K562 (cell line): ENCODE measurements at regions not wholly inside any gene's neighbourhood (a gene's known extent, or its start where the extent isn't known, plus 50 kb on each side); places are given as distances from the start of the nearest gene placed in this dataset.

Source experiments
- ATAC-seq: fragments of 200-7000 bp; cut with Tn5 transposase; 3 replicates; pipeline ENCODE4 v1.9.1; 2020; ENCODE audit warnings: moderate library complexity
- BruUV-seq: library from RNA; stranded (reverse); fragments of 400-500 nt; replicated peaks from 2 replicates; lab custom pipeline; 2021; lab: Mats Ljungman, UMichigan
- CTCF ChIA-PET: fragments of 300-600 bp; formaldehyde crosslinking; extraction: SDS; loops from one replicate; lab custom pipeline; 2021; ENCODE audit warnings: low intra/inter-chr PET ratio; lab: Yijun Ruan, JAX
- POLR2A ChIA-PET: fragments of 300-600, 350-650 bp; sonication (Branson Sonifier 250); formaldehyde crosslinking; extraction: SDS; loops from one replicate; lab custom pipeline; 2021; ENCODE audit warnings: antibody characterized with exemption, inconsistent platforms; lab: Yijun Ruan, JAX
- DNase-seq, 4 experiments: peaks; one replicate each; pipeline versions ENCODE4 v3.0.0 to v3.0.0-alpha.2; 2011 to 2018; ENCODE audit warnings: low spot score in 3 of 4, mixed read lengths in 3 of 4; ENCODE audit errors: extremely low read depth in 1 of 4
- FAIRE-seq: peaks from 2 replicates; lab custom pipeline; 2011; peaks lifted over from hg19 to GRCh38; lab: Jason Lieb, UNC
- H2AFZ ChIP-seq: 2 replicates; pipeline ENCODE4 v1.6.0; 2011; ENCODE audit warnings: low read depth, low read length, control low read depth, inconsistent platforms
- H3K27ac ChIP-seq: fragments of 200-600 bp; 3 replicates; pipeline ENCODE4 v1.8.0; 2011; ENCODE audit warnings: low read depth, mild to moderate bottlenecking, control low read depth, inconsistent platforms, low read length, moderate library complexity, mixed read lengths; ENCODE audit errors: extremely low read depth
- H3K27me3 ChIP-seq, 2 experiments: fragments of 300-600 bp in 1 of 2; 2 replicates in 1 of 2; 3 replicates in 1 of 2; pipeline versions ENCODE4 v1.6.0 to v1.8.0; 2011; ENCODE audit warnings: inconsistent platforms in 2 of 2, low read length in 2 of 2, mild to moderate bottlenecking in 1 of 2, mixed read lengths in 1 of 2, moderate library complexity in 1 of 2; ENCODE audit not compliant: control insufficient read depth in 2 of 2, insufficient read depth in 2 of 2
- H3K36me3 ChIP-seq: fragments of 300-600 bp; 3 replicates; pipeline ENCODE4 v1.8.0; 2011; ENCODE audit warnings: mild to moderate bottlenecking, low read length, inconsistent platforms; ENCODE audit not compliant: control insufficient read depth, insufficient read depth
- H3K4me1 ChIP-seq, 2 experiments: fragments of 200-600 bp in 1 of 2; replicated peaks in 1 of 2; 2 replicates in 1 of 2; 3 replicates in 1 of 2; pipeline versions ENCODE4 v1.5.1 to v1.8.0; 2011; ENCODE audit warnings: inconsistent platforms in 2 of 2, low read length in 2 of 2, mild to moderate bottlenecking in 1 of 2, mixed read lengths in 1 of 2, moderate library complexity in 1 of 2; ENCODE audit not compliant: control insufficient read depth in 2 of 2, insufficient read depth in 2 of 2
- H3K4me2 ChIP-seq: 2 replicates; pipeline ENCODE4 v1.6.1; 2011; ENCODE audit warnings: low read length, control low read depth, inconsistent platforms, mixed read lengths; ENCODE audit not compliant: insufficient read depth
- H3K4me3 ChIP-seq: fragments of 200-600 bp; sonication (generic), shearing (Covaris generic); 2 replicates; pipeline ENCODE4 v1.5.1; 2016; ENCODE audit warnings: control low read depth, inconsistent platforms
- H3K79me2 ChIP-seq: fragments of 200-600 bp; 3 replicates; pipeline ENCODE4 v1.8.0; 2011; ENCODE audit warnings: low read length, inconsistent platforms; ENCODE audit not compliant: control insufficient read depth, insufficient read depth
- H3K9ac ChIP-seq, 2 experiments: 2 replicates each; pipeline versions ENCODE4 v1.6.0 to v1.6.1; 2011; ENCODE audit warnings: low read depth in 2 of 2, low read length in 2 of 2, control low read depth in 1 of 2, inconsistent platforms in 1 of 2, mild to moderate bottlenecking in 1 of 2, mixed read lengths in 1 of 2; ENCODE audit not compliant: insufficient read depth in 1 of 2
- H3K9me1 ChIP-seq: one replicate; pipeline ENCODE4 v1.6.0; 2011; ENCODE audit warnings: inconsistent platforms, mild to moderate bottlenecking, low read length, moderate library complexity; ENCODE audit not compliant: control insufficient read depth, insufficient read depth
- H3K9me3 ChIP-seq: replicated peaks from 2 replicates; pipeline ENCODE4 v1.5.1; 2011; ENCODE audit warnings: low read depth, low read length, inconsistent platforms; ENCODE audit not compliant: control insufficient read depth, insufficient read depth
- H4K20me1 ChIP-seq: replicated peaks from 2 replicates; pipeline ENCODE4 v1.6.1; 2011; ENCODE audit warnings: low read length, inconsistent platforms, mixed read lengths; ENCODE audit not compliant: control insufficient read depth, insufficient read depth
- BDP1 ChIP-seq: IDR thresholded peaks from 3 replicates; pipeline ENCODE4 v1.6.1; 2011; ENCODE audit not compliant: insufficient read length, insufficient read depth
- ID3 ChIP-seq, 2 experiments: fragments of 250-450 bp in 1 of 2; fragments of 450-650 bp in 1 of 2; sonication (Bioruptor Pico) in 1 of 2; IDR thresholded peaks; 2 replicates each; pipeline versions ENCODE4 v1.6.1 to v1.8.0; 2016 to 2021; ENCODE audit warnings: mild to moderate bottlenecking in 2 of 2, moderate library complexity in 2 of 2, missing compliant biosample characterization in 1 of 2, missing genetic modification characterization in 1 of 2
- L3MBTL2 ChIP-seq: fragments of 450-650 bp; IDR thresholded peaks from 2 replicates; pipeline ENCODE4 v1.6.1; 2016; ENCODE audit warnings: mild to moderate bottlenecking, moderate library complexity
- MBD2 ChIP-seq: sonication (generic); IDR thresholded peaks from 2 replicates; pipeline ENCODE4 v1.6.1; 2016; ENCODE audit warnings: low read depth, borderline replicate concordance
- MNT ChIP-seq, 2 experiments: fragments of 450-650 bp; conservative IDR thresholded peaks; 2 replicates each; pipeline ENCODE4 v1.6.1; 2017; ENCODE audit warnings: mild to moderate bottlenecking in 2 of 2, moderate library complexity in 2 of 2
- RBM25 ChIP-seq: fragments of 200-400 bp; formaldehyde crosslinking; IDR thresholded peaks from 2 replicates; pipeline ENCODE4 v1.6.1; 2018; ENCODE audit warnings: low read length, low read depth, moderate library complexity; ENCODE audit not compliant: severe bottlenecking
- RREB1 ChIP-seq: fragments of 250-450 bp; sonication (Bioruptor Pico); IDR thresholded peaks from 2 replicates; pipeline ENCODE4 v1.4.0; 2020
- SNAPC5 ChIP-seq: fragments of 250-450 bp; sonication (Bioruptor Pico); IDR thresholded peaks from 2 replicates; pipeline ENCODE4 v1.8.0; 2021; ENCODE audit warnings: moderate library complexity, mild to moderate bottlenecking, inconsistent platforms
- ZBTB26 ChIP-seq: fragments of 450-650 bp; formaldehyde crosslinking; IDR thresholded peaks from 2 replicates; pipeline ENCODE4 v1.4.0; 2022; ENCODE audit warnings: missing genetic modification characterization
- ZBTB43 ChIP-seq: sonication (generic); formaldehyde crosslinking; IDR thresholded peaks from 2 replicates; pipeline ENCODE4 v1.8.0; 2023; ENCODE audit warnings: mild to moderate bottlenecking, missing genetic modification reagents
- ZNF3 ChIP-seq: fragments of 250-450 bp; sonication (Bioruptor Pico); IDR thresholded peaks from 2 replicates; pipeline ENCODE4 v1.5.0; 2021; ENCODE audit warnings: mild to moderate bottlenecking, moderate library complexity
- ZNF699 ChIP-seq: fragments of 250-450 bp; sonication (Bioruptor Pico); IDR thresholded peaks from 2 replicates; pipeline ENCODE4 v1.8.0; 2021; ENCODE audit warnings: mild to moderate bottlenecking, moderate library complexity; ENCODE audit not compliant: insufficient replicate concordance
- WGBS: fragments of 100-300 bp; shearing (Covaris generic); methylation state at CpG from one replicate; pipeline ENCODE4 v1.1.6; 2016; ENCODE audit warnings: low coverage, mixed read lengths; ENCODE audit not compliant: insufficient coverage; ENCODE audit errors: missing lambda C conversion rate; 5-methylcytosine and 5-hydroxymethylcytosine counted together
- in situ Hi-C: fragments of 300-500 bp; cut with MboI; formaldehyde crosslinking; loops from 4 replicates; pipeline ENCODE4 v1.15.0; 2018; ENCODE audit warnings: inconsistent platforms, mixed read lengths
- intact Hi-C: fragments of 100-400 bp; cut with micrococcal nuclease; formaldehyde crosslinking; loops from 2 replicates; pipeline ENCODE4 v1.14.2; 2022

GRCh38 chr16:86662195-86662594 is 83.8 kb downstream of the FOXL1 start:
- Histone ChIP-seq H3K79me2 (no peaks in the 10 kb centered on the region), H3K27me3 (peaks cover 2 to 15% of the 10 kb centered on the region in 2 experiments; a peak in 1 of 5 replicates), H3K9ac (no peak overlapping the region), H3K4me2 (no peak overlapping the region), H4K20me1 (no peaks in the 10 kb centered on the region), H2AFZ (no peak overlapping the region), H3K36me3 (no peaks in the 10 kb centered on the region), H3K9me3 (no peaks in the 10 kb centered on the region), H3K9me1 (no peaks in the 10 kb centered on the region), H3K27ac (no peak overlapping the region), H3K4me1 (peaks cover 8 to 18% of the 10 kb centered on the region in 2 experiments), H3K4me3 (no peak overlapping the region)
- no TSS peak for BruUV-seq
- CTCF ChIA-PET: no interaction called here
- intact Hi-C loops (no loop called here), in situ Hi-C loops (no loop called here)
- 3% methylated on average over 5 of the region's 5 CpGs for WGBS
- POLR2A ChIA-PET: no interaction called here
- no peak for ATAC-seq
- DNase-seq: no peak
- no peak for FAIRE-seq
- TF ChIP-seq SNAPC5 (CRISPR knock-in tag): no peak
- TF ChIP-seq ZBTB43: no peak
- TF ChIP-seq ZBTB26 (CRISPR knock-in tag): no peak
- no peak for TF ChIP-seq MNT (conservative IDR thresholded peaks at IDR 0.05)
- TF ChIP-seq ZNF3 (CRISPR knock-in tag): no peak
- TF ChIP-seq RBM25: no peak
- TF ChIP-seq ID3 (CRISPR knock-in tag; IDR thresholded peaks at IDR 0.05): no peak
- TF ChIP-seq ID3 (tag; IDR thresholded peaks at IDR 0.05): no peak
- TF ChIP-seq L3MBTL2: no peak
- TF ChIP-seq BDP1: no peak
- TF ChIP-seq ZNF699 (CRISPR knock-in tag): no peak
- no peak for TF ChIP-seq RREB1 (CRISPR knock-in tag)
- no peak for TF ChIP-seq MBD2
